HS-27A (cell line): ENCODE measurements at regions not wholly inside any gene's neighbourhood (a gene's known extent, or its start where the extent isn't known, plus 50 kb on each side); places are given as distances from the start of the nearest gene placed in this dataset.

Experiments used
- DNase-seq: peaks from one replicate; pipeline ENCODE4 v3.0.0-alpha.2; 2012; ENCODE audit warnings: low read depth, missing footprints

- no peak for DNase-seq
These were observed 54.5 kb upstream of the ME3 start for GRCh38 chr11:86726770-86727504.

- no peak for DNase-seq
These were observed 53.8 kb upstream of the ME3 start for GRCh38 chr11:86726118-86726753.

GRCh38 chr11:86724137-86724536 lies 51.7 kb upstream of the ME3 start:
- no peak for DNase-seq

GRCh38 chr11:86723281-86723680 lies 50.9 kb upstream of the ME3 start:
- DNase-seq: no peak

- no peak for DNase-seq
These were observed 50.3 kb upstream of the ME3 start for GRCh38 chr11:86722748-86723147.
